HPDE6-E6E7 (cell line): ENCODE measurements at regions not wholly inside any gene's neighbourhood (a gene's known extent, or its start where the extent isn't known, plus 50 kb on each side); places are given as distances from the start of the nearest gene placed in this dataset.

Source experiments
- DNase-seq: peaks from one replicate; pipeline ENCODE4 v3.0.0; 2011; ENCODE audit warnings: missing footprints; ENCODE audit errors: extremely low spot score

DNA sequence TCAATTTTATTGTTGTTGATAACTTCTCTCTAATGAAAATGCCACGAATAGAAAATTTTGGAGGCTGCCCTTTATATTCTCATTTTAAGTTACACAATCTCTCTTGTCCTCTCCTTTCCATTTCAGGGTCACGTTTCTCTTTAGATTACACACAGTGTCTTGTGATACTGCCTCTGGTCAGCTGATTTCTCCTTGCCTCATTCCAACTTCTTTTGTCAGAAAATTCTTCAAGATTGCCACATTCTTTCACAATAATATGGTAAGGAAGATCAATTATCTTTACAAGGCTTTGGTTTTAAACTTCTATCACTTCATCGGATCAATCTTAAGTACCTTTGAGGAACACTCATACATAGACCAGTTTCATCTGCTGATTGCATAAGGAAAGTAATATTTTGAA is 370.3 kb downstream of the RFPL4B start:
- no peak for DNase-seq

GRCh38 chr6:112717856-112718255 is 370.7 kb downstream of the RFPL4B start:
- no peak for DNase-seq

DNA sequence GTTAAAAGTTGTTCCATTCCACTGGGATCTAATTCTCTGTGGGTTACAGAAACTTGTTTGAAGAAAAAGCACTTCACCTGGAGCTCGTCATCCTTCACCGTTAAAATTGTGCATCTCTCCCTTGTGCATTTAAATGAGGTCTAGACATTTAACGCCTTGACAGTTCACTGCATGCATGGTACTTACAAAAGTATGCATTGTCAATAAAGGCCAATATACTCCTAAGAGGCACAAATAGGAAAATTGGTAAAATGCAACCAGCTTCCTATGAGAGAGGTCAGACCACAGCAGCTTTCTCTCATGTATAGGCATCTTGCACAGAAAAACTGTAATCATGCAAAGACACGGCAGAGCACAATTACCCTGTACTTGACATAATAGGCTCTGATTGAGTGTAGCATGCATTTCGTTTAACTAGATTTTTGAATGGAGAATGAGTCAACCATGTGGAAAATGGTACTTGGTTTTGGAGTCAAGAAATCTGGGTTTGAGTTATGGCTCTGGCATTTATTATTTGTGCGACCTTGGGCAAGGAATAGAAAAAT is 378.5 kb downstream of the RFPL4B start:
- no peak for DNase-seq

- no peak for DNase-seq
These were observed 388.0 kb downstream of the RFPL4B start for GRCh38 chr6:112735129-112735528.

- DNase-seq: no peak
These were observed 392.6 kb downstream of the RFPL4B start for GRCh38 chr6:112739766-112740165.

DNA sequence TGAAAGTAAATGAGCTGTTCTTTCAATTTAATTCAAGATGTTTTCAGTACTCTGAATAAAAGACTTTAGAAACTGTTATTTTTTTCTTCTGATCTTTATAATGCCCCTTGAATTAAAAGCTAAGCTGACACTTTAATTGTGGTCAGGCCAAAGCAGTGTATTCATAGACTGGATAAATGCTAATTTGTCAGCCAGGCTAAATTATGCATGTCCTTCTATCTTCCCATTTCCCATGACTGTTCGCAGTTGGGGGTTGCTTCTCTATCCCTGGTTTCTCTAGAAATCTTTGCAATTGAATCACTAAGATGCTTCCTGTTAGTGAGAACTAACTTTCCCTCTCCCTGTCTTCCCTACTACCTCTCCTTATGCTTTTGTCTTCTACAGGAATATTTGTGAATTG is 396.2 kb downstream of the RFPL4B start:
- DNase-seq: no peak

DNA sequence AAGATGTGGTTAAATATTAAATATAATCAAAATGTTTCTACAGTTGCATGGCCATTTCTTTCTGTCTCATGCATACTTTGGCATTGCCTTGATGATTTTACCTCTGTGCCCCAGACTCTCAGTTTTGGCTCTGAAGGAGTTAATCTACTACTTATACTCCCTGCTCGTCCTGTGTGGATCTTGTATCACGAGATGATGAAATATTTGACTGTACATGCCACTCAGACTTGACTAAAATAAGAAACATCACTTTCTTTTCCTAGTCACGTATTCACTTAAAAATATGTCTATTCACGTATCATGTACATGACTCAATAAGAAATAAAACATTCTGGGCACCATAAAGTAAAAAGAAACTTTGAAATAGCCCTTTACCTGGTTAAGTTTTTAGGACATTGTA is 397.7 kb downstream of the RFPL4B start:
- no peak for DNase-seq

DNA sequence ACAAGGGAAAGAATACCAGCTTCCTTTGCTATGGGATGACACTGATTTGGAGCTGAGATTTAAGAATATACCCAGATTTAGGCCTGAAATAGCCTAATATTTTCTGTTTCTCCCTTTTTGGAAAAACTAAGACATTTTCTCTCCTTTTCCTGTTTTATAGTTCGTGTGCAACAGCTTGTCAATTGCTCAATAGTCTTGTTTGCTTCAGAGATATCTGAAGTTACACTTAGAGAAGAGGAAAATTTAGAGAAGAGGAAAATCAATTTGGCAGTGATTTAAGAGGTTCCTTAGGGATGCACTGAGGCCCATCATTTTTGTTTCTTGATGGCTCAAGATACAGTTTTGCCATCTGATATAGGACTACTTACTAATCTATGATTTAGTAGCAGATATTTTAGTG is 398.6 kb downstream of the RFPL4B start:
- DNase-seq: no peak

GRCh38 chr6:112749673-112750072 is 402.5 kb downstream of the RFPL4B start:
- no peak for DNase-seq

- no peak for DNase-seq
These were observed 405.2 kb downstream of the RFPL4B start for GRCh38 chr6:112752305-112752704.

DNA sequence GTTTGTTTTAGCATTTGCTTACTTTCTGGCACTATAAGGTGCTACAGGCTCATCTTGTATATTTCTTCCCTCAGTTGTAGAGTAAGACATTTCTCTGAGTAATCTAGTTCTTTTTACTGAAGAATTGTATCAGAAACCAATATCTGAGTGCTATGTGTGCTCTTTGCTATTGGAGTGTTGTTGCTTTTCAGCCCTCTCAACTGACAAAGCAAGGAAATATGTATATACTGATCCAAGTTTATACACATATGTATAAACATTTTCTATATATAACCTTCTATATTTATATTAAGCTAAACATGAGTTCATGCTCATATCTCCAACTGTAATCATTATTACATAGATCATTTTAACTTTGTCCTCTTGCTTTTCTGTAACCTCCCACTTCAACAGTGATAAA is 405.7 kb downstream of the RFPL4B start:
- no peak for DNase-seq

- no peak for DNase-seq
These were observed 413.7 kb downstream of the RFPL4B start for GRCh38 chr6:112760831-112761230.

DNA sequence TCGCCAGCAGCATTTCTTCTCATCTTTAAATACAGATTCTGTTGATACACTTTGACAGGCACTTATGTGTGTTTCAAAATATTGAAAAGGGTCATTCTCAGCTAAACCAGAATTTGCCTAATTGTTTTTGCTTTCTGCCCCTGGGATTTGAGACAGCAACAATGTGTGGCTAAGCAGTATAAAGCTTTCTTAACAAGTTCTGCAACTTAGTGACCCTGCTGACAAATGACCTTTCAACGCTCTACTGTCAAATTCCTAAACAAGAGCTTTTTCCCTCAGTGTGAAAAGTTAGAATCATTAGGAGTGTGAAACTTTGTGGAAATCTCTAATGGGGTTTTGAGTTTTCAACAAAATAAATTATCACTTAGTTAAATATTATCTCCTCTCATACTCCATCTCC is 414.6 kb downstream of the RFPL4B start:
- no peak for DNase-seq

GRCh38 chr6:112764377-112764776 is 417.2 kb downstream of the RFPL4B start:
- DNase-seq: no peak

DNA sequence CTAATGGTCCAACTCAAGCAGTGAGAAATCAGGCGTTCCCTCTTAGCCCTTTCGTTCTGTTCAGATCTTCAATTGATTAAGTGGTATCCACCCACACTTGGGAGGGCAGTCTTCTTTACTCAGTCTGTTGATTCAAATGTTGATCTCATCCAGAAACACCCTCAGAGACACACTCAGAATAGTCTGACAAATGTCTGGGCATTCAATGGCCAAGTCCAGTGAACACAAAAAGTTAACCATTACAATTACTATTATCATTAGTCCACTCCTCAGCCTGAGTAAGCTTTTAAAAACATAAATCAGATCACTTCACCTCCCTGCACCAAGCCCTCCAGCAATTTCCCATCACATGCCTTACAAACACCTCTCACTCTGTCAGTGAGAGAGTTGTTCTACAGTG is 423.2 kb downstream of the RFPL4B start:
- no peak for DNase-seq

DNA sequence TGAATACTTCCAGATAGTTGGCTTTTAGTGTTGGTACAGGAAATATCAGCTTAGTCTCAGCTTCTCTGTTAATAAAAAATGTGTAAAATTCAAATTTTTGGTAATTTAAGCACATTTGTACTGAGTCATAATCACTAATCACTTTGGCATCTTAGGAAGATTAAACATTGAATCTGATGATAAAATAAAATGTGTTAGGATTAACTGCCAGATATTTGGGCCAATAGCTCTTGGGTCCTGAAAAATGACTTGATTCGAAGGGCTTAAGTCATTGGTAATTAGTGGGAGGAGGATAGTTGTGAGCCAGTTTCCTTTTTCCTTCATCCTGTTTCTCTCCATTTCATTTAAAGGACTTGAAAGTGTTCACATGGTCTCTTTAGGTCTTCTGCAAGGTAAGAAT is 426.1 kb downstream of the RFPL4B start:
- DNase-seq: no peak

GRCh38 chr6:112774319-112774718 is 427.2 kb downstream of the RFPL4B start:
- no peak for DNase-seq

DNA sequence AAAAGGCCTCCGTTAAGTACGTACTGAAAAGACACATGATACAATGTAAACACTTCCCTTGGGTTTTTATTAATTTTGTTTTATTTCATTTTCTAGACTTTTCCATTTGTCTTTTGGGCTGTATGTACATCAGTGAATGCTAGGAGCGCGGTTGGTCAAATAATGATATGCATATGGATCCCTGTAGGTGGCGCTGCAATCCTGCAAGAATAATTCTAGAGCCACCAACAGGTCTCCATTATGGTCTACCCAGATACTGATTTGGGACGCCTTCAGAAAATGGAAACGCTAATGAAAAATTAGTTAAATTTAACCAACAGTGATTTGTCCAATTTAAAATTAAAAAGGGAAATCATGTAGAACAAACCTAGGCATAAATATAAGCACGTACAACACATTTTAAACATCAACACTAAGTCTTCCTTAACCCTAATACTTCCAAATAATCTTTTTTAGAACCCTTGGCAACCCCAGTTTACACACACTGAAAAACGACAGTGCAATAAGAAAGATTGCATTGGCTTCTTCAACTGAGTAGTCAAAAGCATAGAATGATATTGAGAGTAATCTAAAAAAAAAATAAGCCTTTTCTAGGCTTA is 433.5 kb downstream of the RFPL4B start:
- peak; percentile 65 for DNase-seq

DNA sequence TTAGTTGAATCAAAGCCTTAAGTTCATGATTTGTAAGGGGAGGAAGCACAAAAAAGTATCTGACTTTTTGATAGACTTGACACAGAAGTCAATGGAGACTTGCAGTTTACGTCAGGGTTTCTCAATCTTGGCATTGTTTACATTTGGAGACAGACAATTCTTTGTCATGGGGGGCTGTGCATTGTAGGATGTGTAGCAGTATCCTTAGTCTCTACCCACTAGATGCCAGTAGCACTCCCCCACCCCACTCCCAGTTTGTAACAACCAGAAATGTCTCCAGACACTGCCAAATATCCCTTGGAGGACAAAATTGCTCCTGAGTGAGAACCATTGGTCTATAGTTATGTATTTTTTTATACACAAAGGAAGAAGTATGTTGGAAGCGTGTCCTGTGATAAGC is 434.1 kb downstream of the RFPL4B start:
- no peak for DNase-seq

DNA sequence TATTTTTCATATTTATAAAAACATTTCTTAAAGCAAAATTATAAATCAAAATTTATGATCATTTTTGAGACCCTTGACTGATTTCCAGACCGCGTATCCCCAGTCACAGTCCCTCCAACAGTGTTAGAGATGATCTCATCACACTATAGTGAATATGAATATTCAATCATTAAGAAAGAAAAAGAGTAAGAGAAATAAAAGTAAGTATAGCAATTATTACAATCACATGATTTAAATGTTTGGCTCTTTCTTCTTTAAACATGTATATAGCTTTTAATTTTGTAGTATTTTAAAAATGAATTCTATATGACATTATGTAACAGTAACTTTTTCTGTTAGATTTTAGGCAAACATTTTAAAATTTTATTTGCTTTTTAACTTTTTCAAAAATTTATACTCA is 438.3 kb downstream of the RFPL4B start:
- no peak for DNase-seq

- DNase-seq: no peak
These were observed 439.7 kb downstream of the RFPL4B start for GRCh38 chr6:112786801-112787200.

DNA sequence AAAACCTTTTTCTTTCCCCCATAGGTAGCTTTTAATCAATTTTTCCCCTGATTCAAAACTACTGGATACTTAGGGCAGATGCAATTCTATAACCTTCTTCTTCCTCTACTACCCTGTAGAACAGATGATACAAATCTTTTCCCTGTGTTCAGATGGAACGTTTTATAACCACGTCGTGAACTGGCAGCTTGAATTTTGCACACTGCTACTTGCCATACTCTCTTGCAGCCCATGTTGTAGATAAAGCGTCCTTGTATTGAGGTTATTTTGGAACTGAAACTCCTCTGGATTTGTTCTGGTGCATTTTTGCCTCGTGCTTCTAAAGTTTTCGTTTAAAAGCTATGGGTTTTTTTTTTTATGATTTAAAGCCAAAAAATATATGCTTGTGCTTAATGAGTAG is 440.2 kb downstream of the RFPL4B start:
- no peak for DNase-seq

DNA sequence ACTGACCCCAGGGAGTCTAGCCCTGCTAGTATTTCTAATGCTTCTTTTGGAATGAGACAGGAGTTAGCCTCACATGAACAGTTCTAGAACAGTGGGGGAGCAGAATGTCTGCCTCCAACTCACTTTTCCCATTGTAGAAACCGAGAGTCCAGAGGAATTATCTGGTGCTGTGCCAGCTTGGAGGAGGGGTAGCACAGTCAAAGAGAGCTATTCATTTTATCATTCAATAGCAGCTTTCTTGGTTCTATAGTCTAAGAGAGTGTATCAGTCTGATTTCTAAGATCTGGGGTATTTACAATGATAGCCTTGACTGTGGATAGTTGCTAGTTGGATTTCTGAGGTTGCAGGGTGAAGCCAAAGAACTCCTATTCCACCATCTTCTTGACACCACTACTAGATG is 448.2 kb downstream of the RFPL4B start:
- no peak for DNase-seq

GRCh38 chr6:112796712-112797111 is 449.6 kb downstream of the RFPL4B start:
- no peak for DNase-seq
